ENCODE measurements at regions not wholly inside any gene's neighbourhood (a gene's known extent, or its start where the extent isn't known, plus 50 kb on each side); places are given as distances from the start of the nearest gene placed in this dataset.

GRCh38 chr5:155274484-155274883, 260.9 kb downstream of the KIF4B start:
- Mint-ChIP-seq H3K27me3 (peaks cover 10% of the 10 kb centered on the region), H3K4me1 (no peaks in the 10 kb centered on the region), H3K36me3 (ENCODE audit: low read depth) (no peaks in the 10 kb centered on the region), H3K9me3 (ENCODE audit: low read depth) (no peaks in the 10 kb centered on the region), H3K27ac (no peak overlapping the region), H3K4me3 (no peak overlapping the region)
- ATAC-seq: no peak
- intact Hi-C loops (cut with DNase I, micrococcal nuclease): no loop called here
- POLR2A ChIA-PET: no interaction called here
- no peak for DNase-seq
- CTCF ChIA-PET: no interaction called here

GRCh38 chr5:155275222-155275621, 261.7 kb downstream of the KIF4B start:
- DNase-seq: no peak
- intact Hi-C loops (cut with DNase I, micrococcal nuclease): no loop called here
- H3K36me3 Mint-ChIP-seq (ENCODE audit: low read depth): no peaks in the 10 kb centered on the region
- no peaks in the 10 kb centered on the region for H3K9me3 Mint-ChIP-seq (ENCODE audit: low read depth)
- no peak for ATAC-seq
- POLR2A ChIA-PET: no interaction called here
- H3K27me3 Mint-ChIP-seq: peaks cover 12% of the 10 kb centered on the region
- CTCF ChIA-PET: no interaction called here
- no peak overlapping the region for H3K4me3 Mint-ChIP-seq
- no peak overlapping the region for H3K27ac Mint-ChIP-seq
- no peaks in the 10 kb centered on the region for H3K4me1 Mint-ChIP-seq

DNA sequence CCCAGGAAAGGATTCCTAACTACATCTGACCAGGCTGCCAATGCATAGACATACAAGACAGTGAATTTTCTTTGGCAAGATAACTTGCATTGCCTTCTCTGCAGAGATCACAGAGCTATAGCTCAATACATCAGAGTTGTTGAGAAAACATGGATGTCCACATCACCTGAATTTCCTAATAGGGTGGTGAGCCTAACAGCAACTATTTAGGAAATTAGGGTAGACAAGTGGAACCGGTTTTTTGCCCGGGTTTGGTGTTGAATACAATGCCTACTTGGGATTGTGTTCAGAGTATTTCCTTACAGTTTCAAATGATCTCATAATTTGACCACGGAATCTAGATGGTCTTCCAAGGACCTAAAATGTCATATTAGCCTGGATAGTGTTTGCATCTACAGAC, 262.7 kb downstream of the KIF4B start:
- Mint-ChIP-seq H3K4me3 (no peak overlapping the region), H3K27ac (no peak overlapping the region), H3K4me1 (no peaks in the 10 kb centered on the region), H3K27me3 (peaks cover 16% of the 10 kb centered on the region), H3K9me3 (ENCODE audit: low read depth) (no peaks in the 10 kb centered on the region), H3K36me3 (ENCODE audit: low read depth) (no peaks in the 10 kb centered on the region)
- ChIA-PET POLR2A (no interaction called here), CTCF (no interaction called here)
- ATAC-seq (no peak), DNase-seq (no peak)
- intact Hi-C loops (cut with DNase I, micrococcal nuclease): no loop called here

DNA sequence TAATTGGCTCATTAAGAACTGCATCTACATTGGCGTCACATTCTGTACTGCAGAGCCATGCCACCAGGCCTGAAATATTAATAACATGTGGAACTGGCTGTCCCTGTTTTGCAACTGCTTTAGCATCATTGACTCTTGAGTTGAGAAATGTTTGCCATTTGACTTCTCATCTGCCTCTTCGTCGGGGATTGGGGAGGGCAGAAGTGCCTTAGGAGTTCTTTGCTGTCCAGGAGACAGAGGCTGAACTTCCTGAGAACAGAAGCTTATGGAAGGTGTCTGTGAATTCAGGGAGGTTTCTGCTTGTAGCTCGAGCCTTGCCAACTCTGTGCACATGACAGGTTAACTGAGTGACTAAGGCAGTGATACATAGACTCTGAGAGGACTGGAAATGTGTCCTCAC, 265.0 kb downstream of the KIF4B start:
- Mint-ChIP-seq H3K9me3 (ENCODE audit: low read depth) (no peaks in the 10 kb centered on the region), H3K27ac (no peak overlapping the region), H3K36me3 (ENCODE audit: low read depth) (no peaks in the 10 kb centered on the region), H3K4me1 (no peaks in the 10 kb centered on the region), H3K27me3 (peaks cover 20% of the 10 kb centered on the region), H3K4me3 (no peak overlapping the region)
- intact Hi-C loops (cut with DNase I, micrococcal nuclease): no loop called here
- DNase-seq (no peak), ATAC-seq (no peak)
- ChIA-PET POLR2A (no interaction called here), CTCF (no interaction called here)

GRCh38 chr5:155282503-155283107, 269.1 kb downstream of the KIF4B start:
- ChIA-PET CTCF (no interaction called here), POLR2A (no interaction called here)
- no peaks in the 10 kb centered on the region for H3K9me3 Mint-ChIP-seq (ENCODE audit: low read depth)

GRCh38 chr5:155285706-155286105, 272.2 kb downstream of the KIF4B start:
- DNase-seq (no peak), ATAC-seq (no peak)
- no peaks in the 10 kb centered on the region for H3K36me3 Mint-ChIP-seq (ENCODE audit: low read depth)
- H3K4me3 Mint-ChIP-seq: no peak overlapping the region
- intact Hi-C loops (cut with DNase I, micrococcal nuclease): no loop called here
- H3K4me1 Mint-ChIP-seq: no peaks in the 10 kb centered on the region
- H3K27ac Mint-ChIP-seq: no peak overlapping the region
- ChIA-PET CTCF (no interaction called here), POLR2A (no interaction called here)
- H3K9me3 Mint-ChIP-seq (ENCODE audit: low read depth): peaks cover 2% of the 10 kb centered on the region
- H3K27me3 Mint-ChIP-seq: peaks cover 17% of the 10 kb centered on the region

More at GRCh38 chr5:155282503-155283107, 269.1 kb downstream of the KIF4B start:
- Mint-ChIP-seq H3K36me3 (ENCODE audit: low read depth) (no peaks in the 10 kb centered on the region), H3K4me3 (no peak overlapping the region), H3K4me1 (no peaks in the 10 kb centered on the region), H3K27ac (no peak overlapping the region), H3K27me3 (peaks cover 19% of the 10 kb centered on the region)
- no peak for ATAC-seq
- intact Hi-C loops (cut with DNase I, micrococcal nuclease): no loop called here
- DNase-seq: no peak

- CTCF ChIA-PET: no interaction called here
Measured at GRCh38 chr5:155290937-155291336, 277.4 kb downstream of the KIF4B start.

GRCh38 chr5:155293605-155294178, 280.1 kb downstream of the KIF4B start:
- ChIA-PET CTCF (no interaction called here), POLR2A (no interaction called here)
- Mint-ChIP-seq H3K27me3 (peaks cover 2% of the 10 kb centered on the region), H3K4me1 (no peaks in the 10 kb centered on the region), H3K36me3 (ENCODE audit: low read depth) (no peaks in the 10 kb centered on the region), H3K9me3 (ENCODE audit: low read depth) (peaks cover 6% of the 10 kb centered on the region), H3K4me3 (no peak overlapping the region), H3K27ac (no peak overlapping the region)
- DNase-seq (no peak), ATAC-seq (no peak)
- intact Hi-C loops (cut with DNase I, micrococcal nuclease): no loop called here

More at GRCh38 chr5:155290937-155291336, 277.4 kb downstream of the KIF4B start:
- Mint-ChIP-seq H3K9me3 (ENCODE audit: low read depth) (peaks cover 2% of the 10 kb centered on the region), H3K36me3 (ENCODE audit: low read depth) (no peaks in the 10 kb centered on the region), H3K27me3 (peaks cover 2% of the 10 kb centered on the region), H3K4me1 (no peaks in the 10 kb centered on the region), H3K4me3 (no peak overlapping the region), H3K27ac (no peak overlapping the region)
- DNase-seq: no peak
- intact Hi-C loops (cut with DNase I, micrococcal nuclease): no loop called here
- POLR2A ChIA-PET: no interaction called here
- ATAC-seq: no peak

DNA sequence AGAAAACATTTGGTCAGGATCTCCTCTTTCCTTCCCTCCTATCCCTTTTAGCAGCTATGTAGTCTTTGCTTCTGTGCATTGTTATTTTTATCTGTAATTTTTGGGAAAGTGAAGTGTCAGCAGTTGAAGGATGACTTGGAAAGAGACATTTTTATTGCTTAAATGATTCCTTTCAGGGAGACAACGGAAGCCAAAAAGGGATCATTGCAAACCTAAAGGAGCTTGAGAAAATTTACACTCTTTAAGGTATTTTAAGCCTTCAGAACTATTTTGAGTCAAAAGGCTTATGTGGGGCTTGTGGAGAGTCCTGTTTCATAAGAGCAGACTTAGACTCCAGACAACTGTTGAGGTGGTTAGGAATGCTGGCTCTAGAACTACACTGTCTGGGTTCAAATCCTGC, 281.6 kb downstream of the KIF4B start:
- Mint-ChIP-seq H3K27ac (no peak overlapping the region), H3K4me1 (no peaks in the 10 kb centered on the region), H3K36me3 (ENCODE audit: low read depth) (no peaks in the 10 kb centered on the region), H3K27me3 (no peaks in the 10 kb centered on the region), H3K9me3 (ENCODE audit: low read depth) (peaks cover 4% of the 10 kb centered on the region), H3K4me3 (no peak overlapping the region)
- intact Hi-C loops (cut with DNase I, micrococcal nuclease): no loop called here
- POLR2A ChIA-PET: no interaction called here
- CTCF ChIA-PET: no interaction called here
- DNase-seq (no peak), ATAC-seq (no peak)

GRCh38 chr5:155299386-155300005, 285.9 kb downstream of the KIF4B start:
- ChIA-PET POLR2A (no interaction called here), CTCF (interaction anchor here (0.8 kb wide), 1 partner anchor 1660 kb away, joined by 3 read pairs; no protein-coding TSS in a partner anchor)
- Mint-ChIP-seq H3K9me3 (ENCODE audit: low read depth) (peaks cover 4% of the 10 kb centered on the region), H3K4me3 (no peak overlapping the region), H3K4me1 (no peaks in the 10 kb centered on the region), H3K27ac (no peak overlapping the region), H3K36me3 (ENCODE audit: low read depth) (no peaks in the 10 kb centered on the region), H3K27me3 (no peaks in the 10 kb centered on the region)
- intact Hi-C loops (cut with DNase I, micrococcal nuclease): no loop called here
- no peak for ATAC-seq
- DNase-seq: no peak

DNA sequence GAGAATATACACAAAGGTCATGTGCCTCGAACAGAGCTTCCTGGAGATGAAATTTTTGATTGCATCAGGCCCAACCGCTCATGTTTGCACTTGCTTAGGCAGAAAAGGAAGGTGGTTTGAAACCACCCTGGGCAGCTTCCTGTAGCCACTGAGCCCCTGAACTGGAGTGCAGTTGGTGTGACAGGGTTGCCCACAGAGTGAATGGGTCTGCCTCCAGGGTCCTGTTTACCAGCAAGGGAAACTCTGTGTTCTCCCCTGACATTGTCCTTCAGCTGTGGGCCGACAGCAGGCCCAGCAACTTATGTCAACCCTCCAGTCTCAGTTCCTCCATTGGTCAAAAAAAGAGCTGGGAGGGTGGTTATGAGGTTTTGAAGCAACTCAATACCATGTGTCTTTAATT, 289.6 kb downstream of the KIF4B start:
- Mint-ChIP-seq H3K27me3 (no peaks in the 10 kb centered on the region), H3K9me3 (ENCODE audit: low read depth) (peaks cover 3% of the 10 kb centered on the region), H3K27ac (no peak overlapping the region), H3K4me3 (no peak overlapping the region), H3K36me3 (ENCODE audit: low read depth) (no peaks in the 10 kb centered on the region), H3K4me1 (no peaks in the 10 kb centered on the region)
- no peak for DNase-seq
- ChIA-PET CTCF (no interaction called here), POLR2A (no interaction called here)
- intact Hi-C loops (cut with DNase I, micrococcal nuclease): no loop called here
- no peak for ATAC-seq

GRCh38 chr5:155307229-155307628, 293.7 kb downstream of the KIF4B start:
- intact Hi-C loops (cut with DNase I, micrococcal nuclease): no loop called here
- POLR2A ChIA-PET: interaction anchor here (0.6 kb wide), 1 partner anchor 55 kb away, joined by 3 read pairs; no protein-coding TSS in a partner anchor
- Mint-ChIP-seq H3K27me3 (no peaks in the 10 kb centered on the region), H3K9me3 (ENCODE audit: low read depth) (no peaks in the 10 kb centered on the region), H3K27ac (no peak overlapping the region), H3K4me3 (no peak overlapping the region), H3K4me1 (no peaks in the 10 kb centered on the region), H3K36me3 (ENCODE audit: low read depth) (no peaks in the 10 kb centered on the region)
- ATAC-seq: no peak
- CTCF ChIA-PET: no interaction called here
- no peak for DNase-seq

Data from activated CD4-positive, alpha-beta T cell treated with anti-CD3 and anti-CD28 coated beads for 36 hours (primary cell).